Prostate gland (tissue), 2 donors: ENCODE measurements at regions not wholly inside any gene's neighbourhood (a gene's known extent, or its start where the extent isn't known, plus 50 kb on each side); places are given as distances from the start of the nearest gene placed in this dataset.

Experiments
- DNase-seq: peaks from one replicate; pipeline ENCODE4 v3.0.0-alpha.2; 2019; ENCODE audit warnings: low spot score
- H3K27ac ChIP-seq, 2 donors: fragments of 200-600 bp; sonication (generic); 2 replicates each; pipeline ENCODE4 v1.5.1; 2017 to 2019
- H3K27me3 ChIP-seq: fragments of 200-600 bp; sonication (generic); replicated peaks from 2 replicates; pipeline ENCODE4 v1.5.1; 2019; ENCODE audit not compliant: insufficient read depth
- H3K36me3 ChIP-seq, 2 donors: fragments of 200-600 bp; sonication (generic); 1 replicate in 1 of 2; 2 replicates in 1 of 2; pipeline versions ENCODE4 v1.5.1 to v1.8.1; 2017 to 2019
- H3K4me1 ChIP-seq: fragments of 200-600 bp; sonication (generic); replicated peaks from 2 replicates; pipeline ENCODE4 v1.5.1; 2019
- H3K4me3 ChIP-seq, 2 donors: fragments of 200-600 bp; sonication (generic); 2 replicates each; pipeline ENCODE4 v1.5.1; 2017 to 2019
- H3K9me3 ChIP-seq: fragments of 200-600 bp; sonication (generic); 2 replicates; pipeline ENCODE4 v1.5.1; 2017
- CTCF ChIP-seq, 4 experiments: fragments of 200-600 bp in 2 of 4; fragments of 450-650 bp in 2 of 4; sonication (generic) in 2 of 4; IDR thresholded peaks; 1 replicate in 3 of 4; 2 replicates in 1 of 4; pipeline ENCODE4 v1.5.1; 2016 to 2019; ENCODE audit warnings: antibody characterized with exemption in 4 of 4, mild to moderate bottlenecking in 2 of 4, moderate library complexity in 2 of 4
- POLR2A ChIP-seq: fragments of 450-650 bp; IDR thresholded peaks from one replicate; pipeline ENCODE4 v1.6.1; 2016; ENCODE audit warnings: antibody characterized with exemption, mild to moderate bottlenecking
- POLR2AphosphoS5 ChIP-seq: sonication (generic); formaldehyde crosslinking; IDR thresholded peaks from one replicate; pipeline ENCODE4 v1.6.1; 2017; ENCODE audit warnings: antibody characterized with exemption
- WGBS: methylation state at CpG from one replicate; pipeline ENCODE4 v1.1.5; 2018; 5-methylcytosine and 5-hydroxymethylcytosine counted together
- intact Hi-C: fragments of 100-400 bp; cut with DNase I; formaldehyde crosslinking; loops from one replicate; pipeline ENCODE4 v1.14.2; 2022

- intact Hi-C loops: no loop called here
- Histone ChIP-seq H3K9me3 (no peaks in the 10 kb centered on the region), H3K4me1 (no peaks in the 10 kb centered on the region), H3K36me3 (no peaks in the 10 kb centered on the region), H3K27ac (no peak overlapping the region), H3K27me3 (no peaks in the 10 kb centered on the region), H3K4me3 (no peak overlapping the region)
- WGBS: 82% methylated on average over 4 of the region's 4 CpGs
- TF ChIP-seq CTCF (IDR thresholded peaks at IDR 0.05) (no peak), POLR2A (no peak), POLR2AphosphoS5 (no peak)
- DNase-seq: no peak
These were observed 284.7 kb downstream of the CDH26 start for GRCh38 chr20:60242836-60243505.

- TF ChIP-seq POLR2AphosphoS5 (no peak), CTCF (IDR thresholded peaks at IDR 0.05) (no peak), POLR2A (no peak)
- no peak overlapping the region for H3K4me3 ChIP-seq
- intact Hi-C loops: no loop called here
- no peaks in the 10 kb centered on the region for H3K4me1 ChIP-seq
- 76% methylated on average over 10 of the region's 10 CpGs for WGBS
- no peaks in the 10 kb centered on the region for H3K9me3 ChIP-seq
- no peak overlapping the region for H3K27ac ChIP-seq
- no peaks in the 10 kb centered on the region for H3K27me3 ChIP-seq
- no peak for DNase-seq
- no peaks in the 10 kb centered on the region for H3K36me3 ChIP-seq
These were observed 286.3 kb downstream of the CDH26 start for GRCh38 chr20:60244373-60245146.

GRCh38 chr20:60246751-60247150, 288.5 kb downstream of the CDH26 start:
- no peaks in the 10 kb centered on the region for H3K4me1 ChIP-seq
- intact Hi-C loops: no loop called here
- TF ChIP-seq POLR2A: no peak
- TF ChIP-seq POLR2AphosphoS5: no peak
- no peak for TF ChIP-seq CTCF (IDR thresholded peaks at IDR 0.05)
- no peak overlapping the region for H3K4me3 ChIP-seq
- no peak overlapping the region for H3K27ac ChIP-seq
- no peaks in the 10 kb centered on the region for H3K36me3 ChIP-seq
- no peaks in the 10 kb centered on the region for H3K27me3 ChIP-seq
- 87% methylated on average over 5 of the region's 5 CpGs for WGBS
- DNase-seq: no peak
- no peaks in the 10 kb centered on the region for H3K9me3 ChIP-seq

- Histone ChIP-seq H3K9me3 (no peaks in the 10 kb centered on the region), H3K27ac (no peak overlapping the region), H3K27me3 (no peaks in the 10 kb centered on the region), H3K4me3 (no peak overlapping the region), H3K4me1 (no peaks in the 10 kb centered on the region), H3K36me3 (no peaks in the 10 kb centered on the region)
- intact Hi-C loops: no loop called here
- 92% methylated on average over 8 of the region's 8 CpGs for WGBS
- no peak for TF ChIP-seq POLR2A
- no peak for TF ChIP-seq CTCF (IDR thresholded peaks at IDR 0.05)
- TF ChIP-seq POLR2AphosphoS5: no peak
- DNase-seq: no peak
These were observed 291.2 kb downstream of the CDH26 start for GRCh38 chr20:60249436-60249835.

- Histone ChIP-seq H3K9me3 (no peaks in the 10 kb centered on the region), H3K27me3 (no peaks in the 10 kb centered on the region), H3K4me3 (no peak overlapping the region), H3K27ac (no peak overlapping the region), H3K36me3 (no peaks in the 10 kb centered on the region), H3K4me1 (no peaks in the 10 kb centered on the region)
- 89% methylated on average over 5 of the region's 5 CpGs for WGBS
- DNase-seq: no peak
- TF ChIP-seq POLR2A (no peak), POLR2AphosphoS5 (no peak), CTCF (IDR thresholded peaks at IDR 0.05) (no peak)
- intact Hi-C loops: no loop called here
These were observed 292.0 kb downstream of the CDH26 start for GRCh38 chr20:60250251-60250650.
